ENCODE measurements at regions not wholly inside any gene's neighbourhood (a gene's known extent, or its start where the extent isn't known, plus 50 kb on each side); places are given as distances from the start of the nearest gene placed in this dataset.

DNA sequence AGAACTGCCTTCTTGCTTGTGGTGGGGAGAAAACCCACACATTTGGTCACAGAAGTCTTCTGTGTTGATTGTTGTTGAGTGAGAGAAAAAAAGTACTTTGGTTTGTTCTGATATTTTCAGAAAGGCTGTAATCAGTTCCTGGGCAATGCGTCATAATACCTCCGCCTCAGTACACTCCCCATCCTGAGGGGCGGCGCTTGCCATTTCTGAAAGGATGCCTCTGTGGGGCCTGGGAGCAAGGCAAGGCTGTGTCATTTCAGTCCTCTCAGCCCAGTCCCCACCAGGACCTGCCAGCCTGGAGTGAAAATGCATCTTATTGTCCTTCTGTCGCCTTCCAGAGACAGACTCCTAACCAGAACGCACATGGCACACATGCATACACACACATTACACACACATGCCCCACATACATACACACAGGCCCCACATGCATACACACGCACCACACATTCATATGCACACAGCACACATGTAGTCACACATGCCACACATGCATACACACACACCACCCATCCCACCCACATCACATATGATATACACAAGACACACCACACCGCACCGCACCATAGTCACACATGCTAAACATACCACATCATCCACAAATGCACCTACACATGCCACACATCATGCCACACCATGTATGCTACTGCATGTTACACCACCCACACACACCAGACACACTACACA is 90.0 kb downstream of the CXCL12 start:
- TF ChIP-seq, protein P1, sequence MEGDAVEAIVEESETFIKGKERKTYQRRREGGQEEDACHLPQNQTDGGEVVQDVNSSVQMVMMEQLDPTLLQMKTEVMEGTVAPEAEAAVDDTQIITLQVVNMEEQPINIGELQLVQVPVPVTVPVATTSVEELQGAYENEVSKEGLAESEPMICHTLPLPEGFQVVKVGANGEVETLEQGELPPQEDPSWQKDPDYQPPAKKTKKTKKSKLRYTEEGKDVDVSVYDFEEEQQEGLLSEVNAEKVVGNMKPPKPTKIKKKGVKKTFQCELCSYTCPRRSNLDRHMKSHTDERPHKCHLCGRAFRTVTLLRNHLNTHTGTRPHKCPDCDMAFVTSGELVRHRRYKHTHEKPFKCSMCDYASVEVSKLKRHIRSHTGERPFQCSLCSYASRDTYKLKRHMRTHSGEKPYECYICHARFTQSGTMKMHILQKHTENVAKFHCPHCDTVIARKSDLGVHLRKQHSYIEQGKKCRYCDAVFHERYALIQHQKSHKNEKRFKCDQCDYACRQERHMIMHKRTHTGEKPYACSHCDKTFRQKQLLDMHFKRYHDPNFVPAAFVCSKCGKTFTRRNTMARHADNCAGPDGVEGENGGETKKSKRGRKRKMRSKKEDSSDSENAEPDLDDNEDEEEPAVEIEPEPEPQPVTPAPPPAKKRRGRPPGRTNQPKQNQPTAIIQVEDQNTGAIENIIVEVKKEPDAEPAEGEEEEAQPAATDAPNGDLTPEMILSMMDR (IDR thresholded peaks at IDR 0.05), result no peak
- no peak for TF ChIP-seq POLR2A (IDR thresholded peaks at IDR 0.05)
